LNCaP clone FGC (cell line): ENCODE measurements at regions not wholly inside any gene's neighbourhood (a gene's known extent, or its start where the extent isn't known, plus 50 kb on each side); places are given as distances from the start of the nearest gene placed in this dataset.

Source experiments
- DNase-seq: peaks from one replicate; pipeline ENCODE4 v3.0.0-alpha.2; 2011; ENCODE audit warnings: low read depth
- H3K4me3 ChIP-seq: 2 replicates; pipeline ENCODE4 v1.5.1; 2011; ENCODE audit warnings: mild to moderate bottlenecking, low read depth, low read length, control low read depth
- TF ChIP-seq, protein P1 (sequence below): IDR thresholded peaks from 2 replicates; pipeline ENCODE4 v1.5.1; 2012; ENCODE audit warnings: mild to moderate bottlenecking; ENCODE audit not compliant: control insufficient read depth, insufficient read depth; ENCODE audit errors: extremely low read depth

GRCh38 chr6:19905584-19905983 is 68.4 kb downstream of the ID4 start:
- no peak overlapping the region for H3K4me3 ChIP-seq
- TF ChIP-seq, protein P1, sequence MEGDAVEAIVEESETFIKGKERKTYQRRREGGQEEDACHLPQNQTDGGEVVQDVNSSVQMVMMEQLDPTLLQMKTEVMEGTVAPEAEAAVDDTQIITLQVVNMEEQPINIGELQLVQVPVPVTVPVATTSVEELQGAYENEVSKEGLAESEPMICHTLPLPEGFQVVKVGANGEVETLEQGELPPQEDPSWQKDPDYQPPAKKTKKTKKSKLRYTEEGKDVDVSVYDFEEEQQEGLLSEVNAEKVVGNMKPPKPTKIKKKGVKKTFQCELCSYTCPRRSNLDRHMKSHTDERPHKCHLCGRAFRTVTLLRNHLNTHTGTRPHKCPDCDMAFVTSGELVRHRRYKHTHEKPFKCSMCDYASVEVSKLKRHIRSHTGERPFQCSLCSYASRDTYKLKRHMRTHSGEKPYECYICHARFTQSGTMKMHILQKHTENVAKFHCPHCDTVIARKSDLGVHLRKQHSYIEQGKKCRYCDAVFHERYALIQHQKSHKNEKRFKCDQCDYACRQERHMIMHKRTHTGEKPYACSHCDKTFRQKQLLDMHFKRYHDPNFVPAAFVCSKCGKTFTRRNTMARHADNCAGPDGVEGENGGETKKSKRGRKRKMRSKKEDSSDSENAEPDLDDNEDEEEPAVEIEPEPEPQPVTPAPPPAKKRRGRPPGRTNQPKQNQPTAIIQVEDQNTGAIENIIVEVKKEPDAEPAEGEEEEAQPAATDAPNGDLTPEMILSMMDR = no peak
- no peak for DNase-seq

GRCh38 chr6:19906171-19906570 is 69.0 kb downstream of the ID4 start:
- TF ChIP-seq, protein P1 = no peak
- H3K4me3 ChIP-seq = no peak overlapping the region
- DNase-seq = no peak

DNA sequence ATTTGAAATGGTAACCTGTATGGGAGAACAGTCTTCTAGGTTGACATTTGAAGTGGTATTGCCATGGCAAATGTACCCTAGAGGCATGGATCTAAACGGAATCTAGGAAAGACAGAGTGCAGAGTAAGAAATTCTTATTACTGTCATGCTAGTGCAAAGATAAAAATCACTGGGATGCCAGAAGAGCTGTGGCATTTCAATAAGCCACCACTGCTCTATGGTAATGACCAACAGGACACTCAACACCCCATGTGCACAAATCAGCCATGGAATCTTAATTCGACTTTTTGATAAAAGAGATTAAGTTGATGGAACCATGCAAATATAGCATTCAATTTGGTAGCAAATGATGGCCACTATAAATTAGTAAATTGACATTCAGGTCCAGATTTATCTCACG is 74.1 kb downstream of the ID4 start:
- H3K4me3 ChIP-seq = no peak overlapping the region
- TF ChIP-seq, protein P1 = no peak
- no peak for DNase-seq

DNA sequence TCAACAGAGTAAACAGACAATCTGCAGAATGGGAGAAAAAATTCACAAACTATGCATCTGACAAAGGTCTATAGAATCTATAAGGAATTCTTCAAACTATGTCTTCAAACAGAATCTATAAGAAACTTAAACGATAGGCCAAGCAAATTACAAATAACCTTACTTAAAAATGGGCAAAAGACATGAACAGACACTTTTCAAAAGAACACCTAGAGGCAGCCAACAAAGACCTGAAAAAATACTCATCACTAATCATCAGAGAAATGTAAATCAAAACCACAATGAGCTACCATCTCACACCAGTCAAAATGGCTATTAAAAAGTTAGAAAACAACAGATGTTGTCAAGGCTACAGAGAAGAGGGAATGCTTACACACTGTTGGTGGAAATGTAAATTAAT is 81.3 kb downstream of the ID4 start:
- H3K4me3 ChIP-seq = no peak overlapping the region
- TF ChIP-seq, protein P1 = no peak
- DNase-seq = no peak

GRCh38 chr6:19921786-19922185 is 84.6 kb downstream of the ID4 start:
- no peak for DNase-seq
- H3K4me3 ChIP-seq = no peak overlapping the region
- TF ChIP-seq, protein P1 = no peak

GRCh38 chr6:19925533-19925932 is 88.4 kb downstream of the ID4 start:
- no peak for DNase-seq
- TF ChIP-seq, protein P1 = no peak
- no peak overlapping the region for H3K4me3 ChIP-seq

- H3K4me3 ChIP-seq = no peak overlapping the region
- DNase-seq = no peak
- TF ChIP-seq, protein P1 = no peak
These were observed 91.3 kb downstream of the ID4 start for GRCh38 chr6:19928461-19928860.
